HEK293 (cell line): ENCODE measurements at regions not wholly inside any gene's neighbourhood (a gene's known extent, or its start where the extent isn't known, plus 50 kb on each side); places are given as distances from the start of the nearest gene placed in this dataset.

Experiments
- CTCF ChIA-PET: fragments of 350-600 bp; formaldehyde crosslinking; extraction: SDS; loops from one replicate; lab custom pipeline; 2021; ENCODE audit warnings: antibody characterized with exemption; lab: Yijun Ruan, JAX
- POLR2A ChIA-PET: fragments of 300-600 bp; formaldehyde crosslinking; extraction: SDS; loops from one replicate; lab custom pipeline; 2020; ENCODE audit warnings: antibody characterized with exemption, inconsistent platforms; lab: Yijun Ruan, JAX
- H3K27ac ChIP-seq: fragments of 200-500 bp; sonication (Bioruptor generic); 2 replicates; pipeline ENCODE4 v1.5.1; 2014; ENCODE audit warnings: low read depth, low read length, control low read depth, inconsistent platforms; ENCODE audit errors: extremely low read depth
- H3K36me3 ChIP-seq, 2 experiments: fragments of 200-500 bp in 1 of 2; sonication (Bioruptor generic) in 1 of 2; 1 replicate in 1 of 2; 2 replicates in 1 of 2; pipeline ENCODE4 v1.5.1; 2014 to 2017; ENCODE audit warnings: inconsistent platforms in 2 of 2, low read length in 2 of 2; ENCODE audit not compliant: control insufficient read depth in 2 of 2, insufficient read depth in 1 of 2
- H3K4me1 ChIP-seq: fragments of 200-500 bp; sonication (Bioruptor generic); 2 replicates; pipeline ENCODE4 v1.5.1; 2014; ENCODE audit warnings: mild to moderate bottlenecking, low read length, inconsistent platforms; ENCODE audit not compliant: control insufficient read depth, insufficient read depth
- H3K4me3 ChIP-seq: 2 replicates; pipeline ENCODE4 v1.5.1; 2011; ENCODE audit warnings: low read depth, mild to moderate bottlenecking, control low read depth, low read length, moderate library complexity
- H3K9me3 ChIP-seq: fragments of 200-500 bp; sonication (Bioruptor generic); 2 replicates; pipeline ENCODE4 v1.5.1; 2014; ENCODE audit warnings: low read depth, low read length, inconsistent platforms; ENCODE audit not compliant: control insufficient read depth, insufficient read depth
- AEBP2 ChIP-seq: fragments of 450-650 bp; formaldehyde crosslinking; IDR thresholded peaks from 2 replicates; pipeline ENCODE4 v1.5.1; 2016; ENCODE audit warnings: missing biosample characterization, missing genetic modification characterization, borderline replicate concordance
- BCL11B ChIP-seq: fragments of 450-650 bp; formaldehyde crosslinking; IDR thresholded peaks from 2 replicates; pipeline ENCODE4 v1.5.1; 2016; ENCODE audit warnings: low read depth, missing biosample characterization, missing genetic modification characterization
- GLI2 ChIP-seq: fragments of 450-650 bp; formaldehyde crosslinking; IDR thresholded peaks from 2 replicates; pipeline ENCODE4; 2017; ENCODE audit warnings: missing biosample characterization, missing genetic modification characterization, low read depth, borderline replicate concordance
- HOXA7 ChIP-seq: sonication (generic); formaldehyde crosslinking; IDR thresholded peaks from 2 replicates; pipeline ENCODE4 v1.8.1; 2022; ENCODE audit warnings: missing genetic modification reagents, borderline replicate concordance
- KLF1 ChIP-seq: fragments of 450-650 bp; formaldehyde crosslinking; IDR thresholded peaks from 2 replicates; pipeline ENCODE4 v1.5.1; 2016; ENCODE audit warnings: missing biosample characterization, missing genetic modification characterization
- OSR2 ChIP-seq: fragments of 450-650 bp; formaldehyde crosslinking; IDR thresholded peaks from 2 replicates; pipeline ENCODE4 v1.5.1; 2016; ENCODE audit warnings: missing biosample characterization, missing genetic modification characterization
- PATZ1 ChIP-seq: fragments of 450-650 bp; formaldehyde crosslinking; IDR thresholded peaks from 2 replicates; pipeline ENCODE4 v1.5.1; 2016; ENCODE audit warnings: missing biosample characterization, missing genetic modification characterization
- PRDM4 ChIP-seq: fragments of 450-650 bp; formaldehyde crosslinking; IDR thresholded peaks from 2 replicates; pipeline ENCODE4 v1.5.1; 2017; ENCODE audit warnings: missing biosample characterization, missing genetic modification characterization
- PRDM6 ChIP-seq: fragments of 450-650 bp; formaldehyde crosslinking; IDR thresholded peaks from 2 replicates; pipeline ENCODE4 v1.5.1; 2017; ENCODE audit warnings: missing biosample characterization, missing genetic modification characterization
- RBAK ChIP-seq: fragments of 450-650 bp; formaldehyde crosslinking; IDR thresholded peaks from 2 replicates; pipeline ENCODE4 v1.5.1; 2016; ENCODE audit warnings: missing biosample characterization, missing genetic modification characterization
- ZBTB8A ChIP-seq: fragments of 450-650 bp; formaldehyde crosslinking; IDR thresholded peaks from 2 replicates; pipeline ENCODE4 v1.5.1; 2016; ENCODE audit warnings: missing biosample characterization, missing genetic modification characterization
- ZFP41 ChIP-seq: fragments of 450-650 bp; formaldehyde crosslinking; IDR thresholded peaks from 2 replicates; pipeline ENCODE4 v1.5.1; 2016; ENCODE audit warnings: missing biosample characterization, missing genetic modification characterization, borderline replicate concordance
- ZFP69B ChIP-seq: fragments of 450-650 bp; formaldehyde crosslinking; IDR thresholded peaks from 2 replicates; pipeline ENCODE4 v1.5.1; 2016; ENCODE audit warnings: missing biosample characterization, missing genetic modification characterization
- ZNF239 ChIP-seq: fragments of 450-650 bp; formaldehyde crosslinking; IDR thresholded peaks from 2 replicates; pipeline ENCODE4 v1.5.1; 2016; ENCODE audit warnings: missing biosample characterization, missing genetic modification characterization
- ZNF292 ChIP-seq: fragments of 450-650 bp; formaldehyde crosslinking; IDR thresholded peaks from 2 replicates; pipeline ENCODE4 v1.5.1; 2016; ENCODE audit warnings: low read depth, missing biosample characterization, missing genetic modification characterization, borderline replicate concordance
- ZNF341 ChIP-seq: fragments of 450-650 bp; formaldehyde crosslinking; IDR thresholded peaks from 2 replicates; pipeline ENCODE4; 2016; ENCODE audit warnings: low read depth, missing biosample characterization, missing genetic modification characterization
- ZNF391 ChIP-seq: fragments of 450-650 bp; formaldehyde crosslinking; IDR thresholded peaks from 2 replicates; pipeline ENCODE4 v1.5.1; 2016; ENCODE audit warnings: low read depth, missing biosample characterization, missing genetic modification characterization, borderline replicate concordance
- ZNF488 ChIP-seq: fragments of 450-650 bp; formaldehyde crosslinking; IDR thresholded peaks from 2 replicates; pipeline ENCODE4 v1.5.1; 2016; ENCODE audit warnings: missing biosample characterization, missing genetic modification characterization
- ZNF560 ChIP-seq: fragments of 450-650 bp; formaldehyde crosslinking; IDR thresholded peaks from 2 replicates; pipeline ENCODE4 v1.5.1; 2017; ENCODE audit warnings: missing biosample characterization, missing genetic modification characterization, borderline replicate concordance
- ZNF624 ChIP-seq: fragments of 450-650 bp; formaldehyde crosslinking; IDR thresholded peaks from 2 replicates; pipeline ENCODE4 v1.5.1; 2017; ENCODE audit warnings: missing biosample characterization, missing genetic modification characterization
- ZNF777 ChIP-seq: fragments of 450-650 bp; formaldehyde crosslinking; IDR thresholded peaks from 2 replicates; pipeline ENCODE4 v1.5.1; 2017; ENCODE audit warnings: missing biosample characterization, missing genetic modification characterization, borderline replicate concordance
- ZNF830 ChIP-seq: fragments of 450-650 bp; IDR thresholded peaks from 2 replicates; pipeline ENCODE4 v1.5.0; 2018; ENCODE audit warnings: missing biosample characterization, missing genetic modification characterization, low read depth, mild to moderate bottlenecking, moderate library complexity
- ZXDB ChIP-seq: fragments of 450-650 bp; formaldehyde crosslinking; IDR thresholded peaks from 2 replicates; pipeline ENCODE4 v1.5.1; 2016; ENCODE audit warnings: missing biosample characterization, missing genetic modification characterization

- POLR2A ChIA-PET: no interaction called here
- Histone ChIP-seq H3K9me3 (no peaks in the 10 kb centered on the region), H3K36me3 (no peaks in the 10 kb centered on the region), H3K4me1 (no peaks in the 10 kb centered on the region), H3K4me3 (no peak overlapping the region), H3K27ac (no peak overlapping the region)
- CTCF ChIA-PET: no interaction called here
- no peak for TF ChIP-seq ZNF560 (tag by site-specific recombination)
- TF ChIP-seq AEBP2 (tag by site-specific recombination): no peak
- no peak for TF ChIP-seq ZNF292 (tag by site-specific recombination)
- TF ChIP-seq HOXA7 (CRISPR knock-in tag): no peak
- no peak for TF ChIP-seq PATZ1
- no peak for TF ChIP-seq ZNF341 (tag by site-specific recombination)
- no peak for TF ChIP-seq BCL11B (tag by site-specific recombination)
- no peak for TF ChIP-seq ZBTB8A (tag by site-specific recombination)
- no peak for TF ChIP-seq ZFP69B (tag by site-specific recombination)
- TF ChIP-seq RBAK: no peak
- no peak for TF ChIP-seq ZNF777 (tag by site-specific recombination)
- TF ChIP-seq OSR2 (tag by site-specific recombination): no peak
- no peak for TF ChIP-seq ZFP41 (tag by site-specific recombination)
- no peak for TF ChIP-seq GLI2 (tag by site-specific recombination)
- TF ChIP-seq ZNF624 (tag by site-specific recombination): no peak
- no peak for TF ChIP-seq ZNF239
- no peak for TF ChIP-seq KLF1 (tag by site-specific recombination)
- TF ChIP-seq ZNF488 (tag by site-specific recombination): no peak
These were observed 308.0 kb downstream of the RRAGC start for GRCh38 chr1:38551318-38552307.

DNA sequence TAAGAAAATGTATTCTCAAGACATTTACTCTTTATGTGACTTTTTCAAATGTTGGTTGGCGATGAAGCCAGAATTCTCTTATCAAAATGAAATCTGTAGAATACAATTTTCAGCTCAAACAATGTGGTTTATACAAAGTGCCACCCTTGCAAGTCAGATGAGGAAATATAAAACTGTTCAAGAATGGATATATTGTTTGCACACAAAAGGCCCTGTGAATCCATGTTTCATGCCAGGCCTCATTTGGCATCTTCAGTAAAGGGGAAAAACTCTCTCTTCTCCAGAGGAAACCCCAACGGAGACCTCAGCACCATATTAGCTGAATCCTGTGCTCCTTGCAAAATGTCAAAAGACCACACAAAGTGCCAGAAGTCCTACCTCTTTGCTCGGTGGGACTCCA lies 310.4 kb downstream of the RRAGC start:
- ChIA-PET CTCF (no interaction called here), POLR2A (interaction anchor here (0.6 kb wide), 1 partner anchor 586 kb away, joined by 3 read pairs; no protein-coding TSS in a partner anchor)
- no peaks in the 10 kb centered on the region for H3K9me3 ChIP-seq
- H3K4me3 ChIP-seq: no peak overlapping the region
- H3K36me3 ChIP-seq: no peaks in the 10 kb centered on the region
- no peak overlapping the region for H3K27ac ChIP-seq
- H3K4me1 ChIP-seq: no peaks in the 10 kb centered on the region
- TF ChIP-seq PRDM4: no peak
- no peak for TF ChIP-seq PRDM6 (tag by site-specific recombination)
- no peak for TF ChIP-seq ZNF391 (tag by site-specific recombination)
- TF ChIP-seq ZNF830: no peak
- TF ChIP-seq ZXDB (tag by site-specific recombination): no peak
